ENCODE measurements at regions not wholly inside any gene's neighbourhood (a gene's known extent, or its start where the extent isn't known, plus 50 kb on each side); places are given as distances from the start of the nearest gene placed in this dataset.

DNA sequence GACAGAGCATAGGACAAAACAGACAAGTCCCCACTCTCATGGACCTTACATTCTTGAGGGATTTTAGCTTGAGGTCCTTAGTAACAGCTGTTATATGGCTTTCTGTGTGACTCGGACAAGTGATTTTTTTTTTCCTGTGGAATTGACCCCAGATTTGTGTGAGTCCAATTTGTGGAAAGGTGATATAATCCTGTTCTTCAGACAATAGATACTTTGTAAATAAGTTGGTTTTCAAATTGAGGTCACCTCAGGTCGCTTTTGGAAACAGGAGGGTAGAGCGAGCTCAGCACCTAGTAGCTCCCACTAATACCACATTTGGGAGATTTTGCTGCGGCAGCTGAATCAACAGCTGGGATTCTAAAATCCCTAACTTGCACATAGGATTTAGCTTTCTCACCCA is 1008.8 kb downstream of the ADGRL3 start:
- no peaks in the 10 kb centered on the region for H3K36me3 ChIP-seq
- no peak for DNase-seq (ENCODE audit: low spot score in 2 of 2)
- no peak overlapping the region for H3K27ac ChIP-seq
- TF ChIP-seq POLR2A (IDR thresholded peaks at IDR 0.05): no peak
- TF ChIP-seq, protein P1, sequence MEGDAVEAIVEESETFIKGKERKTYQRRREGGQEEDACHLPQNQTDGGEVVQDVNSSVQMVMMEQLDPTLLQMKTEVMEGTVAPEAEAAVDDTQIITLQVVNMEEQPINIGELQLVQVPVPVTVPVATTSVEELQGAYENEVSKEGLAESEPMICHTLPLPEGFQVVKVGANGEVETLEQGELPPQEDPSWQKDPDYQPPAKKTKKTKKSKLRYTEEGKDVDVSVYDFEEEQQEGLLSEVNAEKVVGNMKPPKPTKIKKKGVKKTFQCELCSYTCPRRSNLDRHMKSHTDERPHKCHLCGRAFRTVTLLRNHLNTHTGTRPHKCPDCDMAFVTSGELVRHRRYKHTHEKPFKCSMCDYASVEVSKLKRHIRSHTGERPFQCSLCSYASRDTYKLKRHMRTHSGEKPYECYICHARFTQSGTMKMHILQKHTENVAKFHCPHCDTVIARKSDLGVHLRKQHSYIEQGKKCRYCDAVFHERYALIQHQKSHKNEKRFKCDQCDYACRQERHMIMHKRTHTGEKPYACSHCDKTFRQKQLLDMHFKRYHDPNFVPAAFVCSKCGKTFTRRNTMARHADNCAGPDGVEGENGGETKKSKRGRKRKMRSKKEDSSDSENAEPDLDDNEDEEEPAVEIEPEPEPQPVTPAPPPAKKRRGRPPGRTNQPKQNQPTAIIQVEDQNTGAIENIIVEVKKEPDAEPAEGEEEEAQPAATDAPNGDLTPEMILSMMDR (IDR thresholded peaks at IDR 0.05): no peak
- TF ChIP-seq POLR2AphosphoS5 (IDR thresholded peaks at IDR 0.05): no peak
- H3K27me3 ChIP-seq: no peaks in the 10 kb centered on the region
- H3K4me3 ChIP-seq: no peak overlapping the region
- no peaks in the 10 kb centered on the region for H3K4me1 ChIP-seq
- intact Hi-C loops (cut with DNase I; ENCODE audit: low total_unique reads): no loop called here
- H3K9me3 ChIP-seq: no peaks in the 10 kb centered on the region

GRCh38 chr4:62204136-62204535 is 1004.0 kb downstream of the ADGRL3 start:
- H3K4me1 ChIP-seq: no peaks in the 10 kb centered on the region
- no peak overlapping the region for H3K27ac ChIP-seq
- no peak for DNase-seq (ENCODE audit: low spot score in 2 of 2)
- H3K36me3 ChIP-seq: no peaks in the 10 kb centered on the region
- H3K27me3 ChIP-seq: no peaks in the 10 kb centered on the region
- H3K9me3 ChIP-seq: no peaks in the 10 kb centered on the region
- intact Hi-C loops (cut with DNase I; ENCODE audit: low total_unique reads): no loop called here
- TF ChIP-seq, protein P1 (IDR thresholded peaks at IDR 0.05): no peak
- TF ChIP-seq POLR2AphosphoS5 (IDR thresholded peaks at IDR 0.05): no peak
- TF ChIP-seq POLR2A (IDR thresholded peaks at IDR 0.05): no peak
- no peak overlapping the region for H3K4me3 ChIP-seq

GRCh38 chr4:62199291-62199810 is 999.2 kb downstream of the ADGRL3 start:
- DNase-seq (ENCODE audit: low spot score in 2 of 2): no peak
- TF ChIP-seq POLR2A (IDR thresholded peaks at IDR 0.05) (no peak), POLR2AphosphoS5 (IDR thresholded peaks at IDR 0.05) (no peak)
- TF ChIP-seq, protein P1 (IDR thresholded peaks at IDR 0.05): no peak
- intact Hi-C loops (cut with DNase I; ENCODE audit: low total_unique reads): no loop called here
- Histone ChIP-seq H3K4me3 (no peak overlapping the region), H3K27me3 (no peaks in the 10 kb centered on the region), H3K9me3 (no peaks in the 10 kb centered on the region), H3K4me1 (no peaks in the 10 kb centered on the region), H3K27ac (no peak overlapping the region), H3K36me3 (no peaks in the 10 kb centered on the region)

DNA sequence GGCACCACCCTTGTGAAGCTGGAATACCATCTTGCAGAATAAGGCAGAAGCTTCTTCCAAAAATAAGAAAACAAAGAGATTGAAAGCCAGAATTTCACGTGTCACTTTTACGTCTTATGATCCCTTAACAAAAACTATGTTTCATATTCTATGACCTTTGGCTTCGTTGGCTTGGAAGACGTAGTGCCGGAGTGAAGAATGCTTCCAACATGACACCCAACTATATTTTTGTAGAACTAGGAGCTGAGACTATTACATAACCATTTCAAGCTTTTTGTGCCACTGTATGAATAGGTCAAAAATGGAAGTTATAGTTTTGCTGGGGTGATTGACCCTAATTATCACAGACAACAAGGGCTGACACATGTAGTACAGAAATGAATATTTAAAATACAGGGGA is 996.2 kb downstream of the ADGRL3 start:
- Histone ChIP-seq H3K27ac (no peak overlapping the region), H3K36me3 (no peaks in the 10 kb centered on the region), H3K4me1 (no peaks in the 10 kb centered on the region), H3K4me3 (no peak overlapping the region), H3K27me3 (no peaks in the 10 kb centered on the region), H3K9me3 (no peaks in the 10 kb centered on the region)
- intact Hi-C loops (cut with DNase I; ENCODE audit: low total_unique reads): no loop called here
- DNase-seq (ENCODE audit: low spot score in 2 of 2): no peak
- no peak for TF ChIP-seq POLR2A (IDR thresholded peaks at IDR 0.05)
- TF ChIP-seq POLR2AphosphoS5 (IDR thresholded peaks at IDR 0.05): no peak
- TF ChIP-seq, protein P1 (IDR thresholded peaks at IDR 0.05): no peak

GRCh38 chr4:62194342-62194741 is 994.2 kb downstream of the ADGRL3 start:
- no peak for TF ChIP-seq POLR2A (IDR thresholded peaks at IDR 0.05)
- TF ChIP-seq, protein P1 (IDR thresholded peaks at IDR 0.05): no peak
- TF ChIP-seq POLR2AphosphoS5 (IDR thresholded peaks at IDR 0.05): no peak
- Histone ChIP-seq H3K4me1 (no peaks in the 10 kb centered on the region), H3K4me3 (no peak overlapping the region), H3K36me3 (no peaks in the 10 kb centered on the region), H3K27me3 (no peaks in the 10 kb centered on the region), H3K27ac (no peak overlapping the region), H3K9me3 (no peaks in the 10 kb centered on the region)
- intact Hi-C loops (cut with DNase I; ENCODE audit: low total_unique reads): no loop called here
- DNase-seq (ENCODE audit: low spot score in 2 of 2): no peak
